GM18505 (cell line): ENCODE measurements at regions not wholly inside any gene's neighbourhood (a gene's known extent, or its start where the extent isn't known, plus 50 kb on each side); places are given as distances from the start of the nearest gene placed in this dataset.

Experiments
- ATAC-seq: cut with Tn5 transposase; IDR thresholded peaks from one replicate; pipeline ENCODE4 v1.9.1; 2021; ENCODE audit not compliant: unreplicated experiment
- POLR2A ChIP-seq: IDR thresholded peaks from 4 replicates; pipeline ENCODE4 v1.6.1; 2011; ENCODE audit warnings: borderline replicate concordance; ENCODE audit not compliant: insufficient read depth, insufficient read length; ENCODE audit errors: extremely low read depth

- ATAC-seq, result no peak
- TF ChIP-seq POLR2A, result no peak
These were observed 523.7 kb downstream of the TCERG1L start for GRCh38 chr10:130787821-130788220.

GRCh38 chr10:130790339-130790738 lies 521.2 kb downstream of the TCERG1L start:
- TF ChIP-seq POLR2A, result no peak
- ATAC-seq, result no peak

GRCh38 chr10:130792096-130792845 lies 519.2 kb downstream of the TCERG1L start:
- no peak for ATAC-seq
- TF ChIP-seq POLR2A, result no peak

GRCh38 chr10:130795819-130796218 lies 515.7 kb downstream of the TCERG1L start:
- no peak for ATAC-seq
- TF ChIP-seq POLR2A, result no peak

DNA sequence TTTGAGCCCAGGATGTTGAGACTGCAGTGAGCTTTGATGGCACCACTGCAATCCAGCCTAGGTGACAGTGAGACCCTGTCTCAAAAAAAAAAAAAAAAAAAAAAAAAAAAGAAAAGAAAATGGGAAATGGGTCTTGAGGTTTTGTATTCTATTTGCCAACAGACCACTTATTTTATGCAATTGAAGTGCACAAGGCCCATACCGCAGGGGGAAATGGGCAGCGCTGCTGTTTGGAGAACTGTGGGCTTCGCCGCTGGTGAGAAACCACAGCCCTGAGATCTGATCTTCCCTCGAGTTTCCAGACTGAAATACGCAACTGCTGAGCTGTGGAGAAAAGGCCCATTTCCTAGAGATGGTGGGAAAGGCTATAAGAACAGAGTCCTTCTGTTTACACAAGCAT lies 512.0 kb downstream of the TCERG1L start:
- TF ChIP-seq POLR2A, result no peak
- ATAC-seq, result no peak

DNA sequence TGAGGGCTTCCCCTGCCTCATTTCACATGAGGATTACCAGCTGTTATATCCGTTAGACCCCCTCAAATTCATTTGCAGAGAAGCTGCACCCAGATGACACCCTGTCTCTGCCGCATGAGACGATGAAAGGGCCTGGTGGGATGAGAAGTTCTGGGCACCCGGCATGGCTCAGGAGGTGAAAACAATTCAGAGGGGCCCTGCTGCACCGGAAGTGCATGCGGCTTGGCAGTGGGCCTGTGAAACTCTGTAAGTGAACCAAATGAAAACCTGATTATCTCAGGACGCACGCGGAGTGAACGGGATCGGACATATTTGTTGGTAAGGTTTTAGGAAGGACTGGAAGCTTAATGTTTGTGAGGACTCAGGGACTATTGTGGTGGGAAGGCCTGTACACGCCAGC lies 511.2 kb downstream of the TCERG1L start:
- no peak for ATAC-seq
- no peak for TF ChIP-seq POLR2A

DNA sequence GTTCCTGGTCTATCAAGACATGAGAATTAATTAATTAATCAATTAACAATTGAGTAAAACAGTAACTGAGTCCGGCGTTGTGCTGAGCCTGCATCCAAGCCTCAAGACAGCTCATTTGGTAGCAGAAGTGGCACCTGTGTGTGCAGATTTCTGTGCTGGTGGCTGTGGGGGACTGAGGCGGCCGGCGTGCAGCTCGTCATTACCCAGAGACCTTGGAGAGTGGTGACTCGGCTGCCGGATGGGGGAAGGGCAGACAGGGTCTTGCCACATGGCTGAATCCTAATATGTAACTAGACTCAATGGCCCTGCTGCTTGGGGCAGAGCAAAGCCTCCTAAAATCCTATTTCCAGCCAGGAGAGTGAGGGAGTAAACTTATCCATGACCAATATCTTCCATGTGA lies 510.2 kb downstream of the TCERG1L start:
- no peak for ATAC-seq
- TF ChIP-seq POLR2A, result no peak

DNA sequence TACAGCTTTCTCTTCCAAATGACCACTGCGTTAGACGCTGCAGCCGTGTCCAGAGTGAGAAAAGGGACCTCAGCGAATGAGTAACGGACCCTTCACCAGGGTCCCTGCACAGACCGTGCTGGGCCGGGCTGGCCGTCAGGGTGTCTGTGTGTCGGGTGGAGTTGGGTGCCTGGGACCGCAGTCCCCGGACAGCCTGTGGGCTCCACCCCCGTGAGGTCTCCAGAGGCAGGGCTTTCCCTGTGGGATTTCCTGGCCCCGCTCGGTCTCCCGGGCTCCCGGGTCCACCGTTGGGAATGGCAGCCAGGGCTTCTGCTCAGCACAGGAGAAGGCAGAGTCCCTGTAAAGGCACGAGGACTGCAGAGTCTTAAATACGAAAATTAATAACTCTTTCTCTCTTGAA lies 509.7 kb downstream of the TCERG1L start:
- no peak for TF ChIP-seq POLR2A
- no peak for ATAC-seq

- no peak for ATAC-seq
- no peak for TF ChIP-seq POLR2A
These were observed 509.2 kb downstream of the TCERG1L start for GRCh38 chr10:130802301-130802700.

GRCh38 chr10:130804281-130804680 lies 507.2 kb downstream of the TCERG1L start:
- no peak for ATAC-seq
- TF ChIP-seq POLR2A, result no peak

DNA sequence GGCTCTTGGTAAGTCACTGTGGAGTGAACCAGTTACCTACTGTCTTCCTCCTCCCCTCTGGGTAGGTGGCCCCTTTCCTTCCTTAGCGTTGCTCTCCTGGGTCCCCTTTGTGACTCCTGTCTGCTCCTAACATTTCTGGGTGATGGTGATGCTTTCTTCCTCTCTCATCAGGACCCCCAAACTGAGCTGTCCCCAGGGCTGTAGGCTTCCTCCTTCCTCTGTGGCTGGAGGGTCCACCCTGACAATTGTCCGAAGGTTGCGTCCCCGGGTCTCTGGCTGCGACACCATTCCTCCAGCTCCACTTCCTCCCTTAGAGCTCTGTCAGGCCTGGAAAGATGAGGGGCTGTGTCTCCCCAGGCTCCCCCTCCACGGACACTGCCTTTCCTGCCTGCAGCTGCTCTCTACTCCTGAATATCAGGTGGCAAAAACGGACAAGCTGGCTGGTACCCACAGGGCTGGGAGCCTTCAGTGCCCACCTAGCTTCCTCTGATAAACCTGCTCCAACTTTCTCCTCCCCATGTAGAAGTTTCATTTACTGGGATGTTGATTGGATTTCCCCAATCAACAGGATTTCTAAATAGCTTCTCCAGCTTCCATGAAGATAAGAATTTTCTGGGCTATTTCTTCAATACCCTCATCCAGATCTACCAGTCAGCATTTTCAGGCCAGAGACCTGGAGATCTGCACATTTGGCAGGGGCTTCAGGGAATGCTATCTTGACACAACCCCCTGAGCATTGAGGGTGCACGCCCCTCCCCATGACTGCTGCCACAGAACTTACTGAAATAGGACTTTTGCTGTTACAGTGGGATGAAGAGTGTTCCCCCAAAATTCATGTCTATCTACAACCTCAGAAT lies 506.5 kb downstream of the TCERG1L start:
- TF ChIP-seq POLR2A, result no peak
- no peak for ATAC-seq

GRCh38 chr10:130805635-130806030 lies 505.9 kb downstream of the TCERG1L start:
- TF ChIP-seq POLR2A, result no peak
- no peak for ATAC-seq

GRCh38 chr10:130806426-130806825 lies 505.1 kb downstream of the TCERG1L start:
- TF ChIP-seq POLR2A, result no peak
- no peak for ATAC-seq

GRCh38 chr10:130807096-130807495 lies 504.4 kb downstream of the TCERG1L start:
- TF ChIP-seq POLR2A, result no peak
- ATAC-seq, result no peak
